Fibroblast of lung (primary cell): ENCODE measurements at regions not wholly inside any gene's neighbourhood (a gene's known extent, or its start where the extent isn't known, plus 50 kb on each side); places are given as distances from the start of the nearest gene placed in this dataset.

Experiments
- DNase-seq, 2 donors: peaks; one replicate each; pipeline versions ENCODE4 v3.0.0 to v3.0.0-alpha.2; 2010; ENCODE audit warnings: low read depth in 2 of 2
- H2AFZ ChIP-seq: 2 replicates; pipeline ENCODE4 v1.5.1; 2012; ENCODE audit warnings: low read length, control low read depth, inconsistent platforms
- H3K27ac ChIP-seq: 2 replicates; pipeline ENCODE4 v1.5.1; 2011; ENCODE audit warnings: low read length, control low read depth; ENCODE audit not compliant: insufficient read depth
- H3K27me3 ChIP-seq: 2 replicates; pipeline ENCODE4 v1.5.1; 2011; ENCODE audit warnings: mild to moderate bottlenecking, low read length; ENCODE audit not compliant: control insufficient read depth, insufficient read depth
- H3K36me3 ChIP-seq: 2 replicates; pipeline ENCODE4 v1.5.1; 2011; ENCODE audit warnings: low read length; ENCODE audit not compliant: control insufficient read depth, insufficient read depth
- H3K4me1 ChIP-seq: 2 replicates; pipeline ENCODE4 v1.5.1; 2011; ENCODE audit warnings: low read length; ENCODE audit not compliant: control insufficient read depth, insufficient read depth; ENCODE audit errors: extremely low read depth
- H3K4me2 ChIP-seq: 2 replicates; pipeline ENCODE4 v1.5.1; 2011; ENCODE audit warnings: low read length, control low read depth; ENCODE audit not compliant: insufficient read depth; ENCODE audit errors: extremely low read depth
- H3K4me3 ChIP-seq, 4 experiments: fragments of 200-600 bp in 1 of 4; sonication (generic) in 1 of 4; replicated peaks in 1 of 4; 2 replicates each; pipeline ENCODE4 v1.5.1; 2011 to 2016; ENCODE audit warnings: low read length in 4 of 4, low read depth in 3 of 4, mild to moderate bottlenecking in 3 of 4, control low read depth in 2 of 4, inconsistent platforms in 1 of 4, mixed read lengths in 1 of 4; ENCODE audit not compliant: insufficient read depth in 1 of 4; ENCODE audit errors: control extremely low read depth in 1 of 4
- H3K79me2 ChIP-seq: 2 replicates; pipeline ENCODE4 v1.5.1; 2012; ENCODE audit warnings: mild to moderate bottlenecking, low read length, inconsistent platforms; ENCODE audit not compliant: control insufficient read depth, insufficient read depth
- H3K9ac ChIP-seq: 2 replicates; pipeline ENCODE4 v1.5.1; 2011; ENCODE audit warnings: mild to moderate bottlenecking, low read length, control low read depth; ENCODE audit not compliant: insufficient read depth
- H3K9me3 ChIP-seq: 2 replicates; pipeline ENCODE4 v1.5.1; 2012; ENCODE audit warnings: low read depth, low read length; ENCODE audit not compliant: control insufficient read depth, insufficient read depth
- H4K20me1 ChIP-seq: 2 replicates; pipeline ENCODE4 v1.5.1; 2011; ENCODE audit warnings: low read length; ENCODE audit not compliant: control insufficient read depth, insufficient read depth; ENCODE audit errors: extremely low read depth
- CTCF ChIP-seq, 2 donors: IDR thresholded peaks in 1 of 2; conservative IDR thresholded peaks in 1 of 2; 1 replicate in 1 of 2; 2 replicates in 1 of 2; pipeline ENCODE4 v1.5.1; 2011 to 2012; ENCODE audit warnings: low read length in 2 of 2, control low read depth in 1 of 2, inconsistent platforms in 1 of 2, low read depth in 1 of 2, mild to moderate bottlenecking in 1 of 2
- EZH2 ChIP-seq: IDR thresholded peaks from 2 replicates; pipeline ENCODE4 v1.5.1; 2012; ENCODE audit warnings: low read length, control low read depth, mild to moderate bottlenecking; ENCODE audit errors: missing control alignments

- no peak overlapping the region for H3K9ac ChIP-seq
- H3K27ac ChIP-seq: no peak overlapping the region
- H3K79me2 ChIP-seq: no peaks in the 10 kb centered on the region
- H3K4me2 ChIP-seq: no peak overlapping the region
- H2AFZ ChIP-seq: no peak overlapping the region
- no peak overlapping the region for H3K4me3 ChIP-seq
- no peaks in the 10 kb centered on the region for H3K27me3 ChIP-seq
- no peaks in the 10 kb centered on the region for H3K36me3 ChIP-seq
- H4K20me1 ChIP-seq: no peaks in the 10 kb centered on the region
- peak in 1 of 2 donors; percentile 72 for DNase-seq
- TF ChIP-seq EZH2 (no peak), CTCF (conservative IDR thresholded peaks at IDR 0.05 in 1 of 2, IDR thresholded peaks at IDR 0.05 in 1 of 2; ENCODE audit: low read depth in 1 of 2, low read length in 2 of 2) (no peak)
- no peaks in the 10 kb centered on the region for H3K4me1 ChIP-seq
- H3K9me3 ChIP-seq: no peaks in the 10 kb centered on the region
Measured at GRCh38 chr5:153402550-153402949, 87.9 kb upstream of the GRIA1 start.

GRCh38 chr5:153403470-153403869 is 87.0 kb upstream of the GRIA1 start:
- H3K9me3 ChIP-seq: no peaks in the 10 kb centered on the region
- no peak overlapping the region for H3K4me3 ChIP-seq
- no peaks in the 10 kb centered on the region for H4K20me1 ChIP-seq
- no peaks in the 10 kb centered on the region for H3K36me3 ChIP-seq
- no peaks in the 10 kb centered on the region for H3K79me2 ChIP-seq
- H2AFZ ChIP-seq: no peak overlapping the region
- no peak overlapping the region for H3K4me2 ChIP-seq
- H3K27ac ChIP-seq: no peak overlapping the region
- H3K27me3 ChIP-seq: no peaks in the 10 kb centered on the region
- no peak overlapping the region for H3K9ac ChIP-seq
- no peaks in the 10 kb centered on the region for H3K4me1 ChIP-seq
- TF ChIP-seq EZH2: no peak
- no peak for TF ChIP-seq CTCF (conservative IDR thresholded peaks at IDR 0.05 in 1 of 2, IDR thresholded peaks at IDR 0.05 in 1 of 2; ENCODE audit: low read depth in 1 of 2, low read length in 2 of 2)
- DNase-seq: no peak

- H3K79me2 ChIP-seq: no peaks in the 10 kb centered on the region
- H2AFZ ChIP-seq: no peak overlapping the region
- no peak overlapping the region for H3K27ac ChIP-seq
- H4K20me1 ChIP-seq: no peaks in the 10 kb centered on the region
- no peaks in the 10 kb centered on the region for H3K9me3 ChIP-seq
- H3K36me3 ChIP-seq: no peaks in the 10 kb centered on the region
- no peaks in the 10 kb centered on the region for H3K27me3 ChIP-seq
- TF ChIP-seq CTCF (conservative IDR thresholded peaks at IDR 0.05 in 1 of 2, IDR thresholded peaks at IDR 0.05 in 1 of 2; ENCODE audit: low read depth in 1 of 2, low read length in 2 of 2) (no peak), EZH2 (no peak)
- no peaks in the 10 kb centered on the region for H3K4me1 ChIP-seq
- no peak overlapping the region for H3K4me3 ChIP-seq
- DNase-seq: no peak
- no peak overlapping the region for H3K9ac ChIP-seq
- no peak overlapping the region for H3K4me2 ChIP-seq
Measured at GRCh38 chr5:153404747-153405146, 85.7 kb upstream of the GRIA1 start.
